H1 (cell line): ENCODE measurements at regions not wholly inside any gene's neighbourhood (a gene's known extent, or its start where the extent isn't known, plus 50 kb on each side); places are given as distances from the start of the nearest gene placed in this dataset.

Experiments used
- CTCF ChIA-PET: fragments of 300-600 bp; sonication (Branson Sonifier 250); formaldehyde crosslinking; loops from one replicate; lab custom pipeline; 2021; ENCODE audit not compliant: partially characterized antibody; lab: Charles Lee
- POLR2A ChIA-PET: fragments of 300-600 bp; sonication (Branson Sonifier 250); formaldehyde crosslinking; loops from one replicate; lab custom pipeline; 2021; ENCODE audit warnings: inconsistent platforms; ENCODE audit not compliant: partially characterized antibody; lab: Charles Lee
- DNase-seq, 2 experiments: peaks; one replicate each; pipeline versions ENCODE4 v3.0.0 to v3.0.0-alpha.2; 2010 to 2022; ENCODE audit warnings: low spot score in 2 of 2, low read depth in 1 of 2, mixed read lengths in 1 of 2
- FAIRE-seq: peaks from 2 replicates; lab custom pipeline; 2011; peaks lifted over from hg19 to GRCh38; lab: Jason Lieb, UNC
- H2AFZ ChIP-seq: 2 replicates; pipeline ENCODE4 v1.8.1; 2012; ENCODE audit warnings: low read length, inconsistent platforms
- H2AK5ac ChIP-seq: 2 replicates; pipeline ENCODE4 v1.6.1; 2013; ENCODE audit warnings: low read depth, low read length
- H2BK120ac ChIP-seq: replicated peaks from 2 replicates; pipeline ENCODE3; 2013; ENCODE audit warnings: low read depth, low read length, inconsistent platforms
- H2BK12ac ChIP-seq: 2 replicates; pipeline ENCODE4 v1.6.1; 2013; ENCODE audit warnings: low read depth, low read length
- H2BK15ac ChIP-seq: 2 replicates; pipeline ENCODE4 v1.6.1; 2013; ENCODE audit warnings: low read length
- H2BK20ac ChIP-seq: 2 replicates; pipeline ENCODE4 v1.6.1; 2013; ENCODE audit warnings: low read length
- H2BK5ac ChIP-seq: 2 replicates; pipeline ENCODE4 v1.6.1; 2013; ENCODE audit warnings: low read depth, low read length
- H3K14ac ChIP-seq: 2 replicates; pipeline ENCODE4 v1.6.1; 2013; ENCODE audit warnings: inconsistent platforms; ENCODE audit not compliant: insufficient read length
- H3K18ac ChIP-seq: 2 replicates; pipeline ENCODE4 v1.6.1; 2013; ENCODE audit warnings: low read length; ENCODE audit errors: extremely low read depth
- H3K23ac ChIP-seq: 2 replicates; pipeline ENCODE4 v1.6.1; 2013; ENCODE audit warnings: inconsistent platforms; ENCODE audit not compliant: insufficient read length
- H3K23me2 ChIP-seq: 2 replicates; pipeline ENCODE4 v1.6.1; 2013; ENCODE audit warnings: low read depth, low read length
- H3K27ac ChIP-seq: 2 replicates; pipeline ENCODE4 v1.6.1; 2011; ENCODE audit warnings: low read depth, low read length, inconsistent platforms
- H3K27me3 ChIP-seq, 4 experiments: replicated peaks in 1 of 4; 1 replicate in 1 of 4; 2 replicates in 3 of 4; pipeline versions ENCODE4 v1.6.1 to v1.8.1; 2011 to 2013; ENCODE audit warnings: low read length in 3 of 4, mild to moderate bottlenecking in 3 of 4, inconsistent platforms in 2 of 4, mixed read lengths in 2 of 4, moderate library complexity in 1 of 4; ENCODE audit not compliant: control insufficient read depth in 3 of 4, insufficient read depth in 3 of 4; ENCODE audit errors: extremely low read depth in 1 of 4
- H3K36me3 ChIP-seq, 4 experiments: 2 replicates each; pipeline versions ENCODE4 v1.6.1 to v1.8.1; 2011 to 2013; ENCODE audit warnings: mild to moderate bottlenecking in 4 of 4, low read length in 3 of 4, moderate library complexity in 2 of 4, control low read depth in 1 of 4, inconsistent platforms in 1 of 4; ENCODE audit not compliant: insufficient read depth in 4 of 4, control insufficient read depth in 2 of 4
- H3K4ac ChIP-seq: replicated peaks from 2 replicates; pipeline ENCODE3; 2013; ENCODE audit warnings: low read length, low read depth, mixed read lengths, inconsistent platforms; ENCODE audit not compliant: insufficient read length
- H3K4me1 ChIP-seq, 4 experiments: replicated peaks in 1 of 4; 1 replicate in 1 of 4; 2 replicates in 3 of 4; pipeline versions ENCODE4 v1.6.1 to v1.8.1; 2011 to 2013; ENCODE audit warnings: low read length in 3 of 4, inconsistent platforms in 2 of 4, mixed read lengths in 1 of 4; ENCODE audit not compliant: insufficient read depth in 4 of 4, control insufficient read depth in 3 of 4
- H3K4me2 ChIP-seq, 2 experiments: 2 replicates each; pipeline versions ENCODE4 v1.6.1 to v1.8.1; 2011 to 2013; ENCODE audit warnings: low read depth in 2 of 2, low read length in 2 of 2, control low read depth in 1 of 2, inconsistent platforms in 1 of 2, mild to moderate bottlenecking in 1 of 2; ENCODE audit not compliant: insufficient read depth in 1 of 2
- H3K4me3 ChIP-seq, 4 experiments: fragments of 200-600, 300-600 bp in 1 of 4; sonication (generic), shearing (Covaris generic), sonication (Bioruptor Twin) in 1 of 4; 2 replicates each; pipeline versions ENCODE4 v1.5.1 to v1.8.1; 2011 to 2016; ENCODE audit warnings: low read length in 4 of 4, low read depth in 3 of 4, control low read depth in 2 of 4, inconsistent platforms in 2 of 4, mild to moderate bottlenecking in 2 of 4, mixed read lengths in 1 of 4, moderate library complexity in 1 of 4; ENCODE audit not compliant: insufficient read depth in 2 of 4; ENCODE audit errors: extremely low read depth in 1 of 4
- H3K56ac ChIP-seq: replicated peaks from 2 replicates; pipeline ENCODE3; 2013; ENCODE audit warnings: low read depth, mild to moderate bottlenecking, mixed read lengths, low read length, inconsistent platforms; ENCODE audit not compliant: insufficient read length
- H3K79me1 ChIP-seq: 2 replicates; pipeline ENCODE4 v1.6.1; 2013; ENCODE audit warnings: low read depth, low read length, control low read depth
- H3K79me2 ChIP-seq, 2 experiments: 2 replicates each; pipeline versions ENCODE4 v1.6.1 to v1.8.1; 2012 to 2013; ENCODE audit warnings: low read length in 2 of 2, mild to moderate bottlenecking in 2 of 2, inconsistent platforms in 1 of 2; ENCODE audit not compliant: insufficient read depth in 2 of 2, control insufficient read depth in 1 of 2
- H3K9ac ChIP-seq, 4 experiments: replicated peaks in 1 of 4; 1 replicate in 1 of 4; 2 replicates in 3 of 4; pipeline versions ENCODE4 v1.6.1 to v1.8.1; 2011 to 2013; ENCODE audit warnings: low read depth in 3 of 4, low read length in 3 of 4, control low read depth in 2 of 4, mild to moderate bottlenecking in 2 of 4, moderate library complexity in 2 of 4, inconsistent platforms in 1 of 4; ENCODE audit errors: extremely low read depth in 1 of 4
- H3K9me3 ChIP-seq, 2 experiments: 2 replicates each; pipeline versions ENCODE4 v1.6.1 to v1.8.1; 2012 to 2013; ENCODE audit warnings: mild to moderate bottlenecking in 2 of 2, moderate library complexity in 2 of 2, control low read depth in 1 of 2, inconsistent platforms in 1 of 2, low read depth in 1 of 2, low read length in 1 of 2, mixed read lengths in 1 of 2; ENCODE audit not compliant: insufficient read depth in 2 of 2
- H4K20me1 ChIP-seq, 2 experiments: replicated peaks in 1 of 2; 2 replicates each; pipeline versions ENCODE3 to v1.8.1; 2011 to 2013; ENCODE audit warnings: inconsistent platforms in 2 of 2, low read length in 2 of 2, mild to moderate bottlenecking in 1 of 2; ENCODE audit not compliant: insufficient read depth in 2 of 2, control insufficient read depth in 1 of 2
- H4K5ac ChIP-seq: 2 replicates; pipeline ENCODE4 v1.6.1; 2013; ENCODE audit warnings: low read length, low read depth, mixed read lengths, inconsistent platforms; ENCODE audit not compliant: insufficient read length
- H4K8ac ChIP-seq: 2 replicates; pipeline ENCODE4 v1.8.0; 2013; ENCODE audit warnings: mild to moderate bottlenecking, moderate library complexity, low read length, inconsistent platforms; ENCODE audit not compliant: insufficient read depth; ENCODE audit errors: extremely low read depth
- H4K91ac ChIP-seq: replicated peaks from 2 replicates; pipeline ENCODE3; 2013; ENCODE audit warnings: low read length, mixed read lengths, inconsistent platforms; ENCODE audit not compliant: insufficient read length
- ASH2L ChIP-seq: fragments of 200-600, 300-600 bp; sonication (generic); IDR thresholded peaks from one replicate; pipeline ENCODE4 v1.7.1; 2017; ENCODE audit warnings: low read length
- ATF3 ChIP-seq: IDR thresholded peaks from 2 replicates; pipeline ENCODE4 v1.6.1; 2011; ENCODE audit warnings: low read depth, mild to moderate bottlenecking, low read length; ENCODE audit not compliant: insufficient read depth
- CHD1 ChIP-seq: IDR thresholded peaks from 2 replicates; pipeline ENCODE4 v1.6.1; 2012; ENCODE audit warnings: low read depth, low read length, improper control_type of control experiment
- CHD2 ChIP-seq: IDR thresholded peaks from 2 replicates; pipeline ENCODE4 v1.6.1; 2012; ENCODE audit warnings: low read length, improper control_type of control experiment
- E2F6 ChIP-seq: IDR thresholded peaks from 2 replicates; pipeline ENCODE4 v1.6.1; 2012; ENCODE audit warnings: inconsistent platforms
- EGR1 ChIP-seq: IDR thresholded peaks from 2 replicates; pipeline ENCODE4 v1.6.1; 2011; ENCODE audit warnings: low read depth, low read length, borderline replicate concordance
- JUN ChIP-seq: IDR thresholded peaks from 2 replicates; pipeline ENCODE4 v1.6.1; 2011; ENCODE audit warnings: low read depth, mild to moderate bottlenecking, improper control_type of control experiment, low read length
- JUND ChIP-seq: IDR thresholded peaks from 2 replicates; pipeline ENCODE4 v1.6.1; 2011; ENCODE audit warnings: mild to moderate bottlenecking, improper control_type of control experiment, low read length
- KDM4A ChIP-seq: IDR thresholded peaks from one replicate; pipeline ENCODE4 v1.7.1; 2012; ENCODE audit warnings: low read depth, mild to moderate bottlenecking, moderate library complexity, low read length, inconsistent platforms; ENCODE audit not compliant: severe bottlenecking
- PHF8 ChIP-seq: fragments of 200-600 bp; sonication (generic); conservative IDR thresholded peaks from 2 replicates; pipeline ENCODE4 v1.7.1; 2012; ENCODE audit warnings: low read depth, mild to moderate bottlenecking, inconsistent platforms, low read length, moderate library complexity
- POLR2A ChIP-seq, 2 experiments: IDR thresholded peaks; 1 replicate in 1 of 2; 2 replicates in 1 of 2; pipeline ENCODE4 v1.6.1; 2011; ENCODE audit warnings: low read depth in 2 of 2, low read length in 2 of 2, mild to moderate bottlenecking in 2 of 2; ENCODE audit errors: control extremely low read depth in 1 of 2
- SP1 ChIP-seq: IDR thresholded peaks from 2 replicates; pipeline ENCODE4 v1.6.1; 2011; ENCODE audit warnings: low read depth, low read length
- SP2 ChIP-seq: IDR thresholded peaks from 2 replicates; pipeline ENCODE4 v1.6.1; 2012; ENCODE audit warnings: mild to moderate bottlenecking, low read length, inconsistent platforms
- TAF1 ChIP-seq: IDR thresholded peaks from 2 replicates; pipeline ENCODE4 v1.6.1; 2011; ENCODE audit warnings: mild to moderate bottlenecking, low read depth, low read length
- TCF12 ChIP-seq: IDR thresholded peaks from 2 replicates; pipeline ENCODE4 v1.6.1; 2011; ENCODE audit warnings: low read depth, mild to moderate bottlenecking, low read length
- WGBS, 2 experiments: shearing (Covaris generic) in 1 of 2; methylation state at CpG; one replicate each; pipeline versions ENCODE4 v1.1.6 to v1.1.7; 2013 to 2015; ENCODE audit warnings: low lambda C conversion rate in 2 of 2, mixed read lengths in 2 of 2, inconsistent platforms in 1 of 2, low coverage in 1 of 2, missing lambda C conversion rate in 1 of 2; ENCODE audit not compliant: insufficient replicate concordance in 2 of 2, insufficient coverage in 1 of 2, insufficient read length in 1 of 2; ENCODE audit errors: extremely low coverage in 1 of 2, missing lambda C conversion rate in 1 of 2; 5-methylcytosine and 5-hydroxymethylcytosine counted together

- Histone ChIP-seq H3K9me3 (no peaks in the 10 kb centered on the region), H3K23me2 (no peaks in the 10 kb centered on the region), H3K9ac (no peak overlapping the region), H2BK12ac (no peak overlapping the region), H3K4ac (no peak overlapping the region), H4K8ac (no peak overlapping the region), H4K20me1 (no peaks in the 10 kb centered on the region), H2AK5ac (no peak overlapping the region), H3K27ac (no peak overlapping the region), H3K14ac (no peak overlapping the region), H3K4me2 (no peak overlapping the region), H3K27me3 (no peaks in the 10 kb centered on the region; a peak in 1 of 7 replicates), H3K79me1 (no peaks in the 10 kb centered on the region), H3K36me3 (no peaks in the 10 kb centered on the region), H2BK5ac (no peak overlapping the region; the same call in 1 of the 2 replicates), H2BK120ac (no peak overlapping the region), H3K56ac (no peak overlapping the region), H3K23ac (no peak overlapping the region), H3K4me3 (no peak overlapping the region), H3K4me1 (peaks cover 0 to 2% (median 0%) of the 10 kb centered on the region in 4 experiments; a peak in 2 of 7 replicates), H2AFZ (no peak overlapping the region), H2BK20ac (no peak overlapping the region), H4K91ac (peak overlapping the region; percentile 67), H3K18ac (no peak overlapping the region), H2BK15ac (no peak overlapping the region), H4K5ac (no peak overlapping the region), H3K79me2 (no peaks in the 10 kb centered on the region)
- DNase-seq: no peak
- 92% methylated on average over 5 of the region's 11 CpGs; no CpG with 5 or more reads in 1 of the 2 experiments for WGBS, 2 experiments
- CTCF ChIA-PET: interaction anchor here (0.7 to 4.4 kb wide), 7 partner anchors 10 to 245 kb away, joined by 3 to 11 read pairs (median 4); no protein-coding TSS in a partner anchor
- POLR2A ChIA-PET: no interaction called here
- FAIRE-seq: no peak
- no peak for TF ChIP-seq ATF3
- TF ChIP-seq POLR2A (IDR thresholded peaks at IDR 0.05; ENCODE audit: control extremely low read depth in 1 of 2, low read depth in 2 of 2, low read length in 2 of 2): no peak
- no peak for TF ChIP-seq JUND
- no peak for TF ChIP-seq KDM4A
- TF ChIP-seq SP1: no peak
- no peak for TF ChIP-seq TCF12
- no peak for TF ChIP-seq CHD1
- TF ChIP-seq JUN: no peak
- no peak for TF ChIP-seq E2F6
- no peak for TF ChIP-seq SP2
- TF ChIP-seq ASH2L: no peak
- no peak for TF ChIP-seq TAF1
- no peak for TF ChIP-seq CHD2
- no peak for TF ChIP-seq PHF8
- TF ChIP-seq EGR1: no peak
Measured at GRCh38 chr1:5506634-5507033, 485.6 kb downstream of the NPHP4 start.
